Activated CD4-positive, alpha-beta memory T cell treated with anti-CD3 and anti-CD28 coated beads, Interleukin-2, amount 10 ng/mL, durations not matched to agents 7 days and 5 days (primary cell): ENCODE measurements at regions not wholly inside any gene's neighbourhood (a gene's known extent, or its start where the extent isn't known, plus 50 kb on each side); places are given as distances from the start of the nearest gene placed in this dataset.
"Not testable (repeated sequence)": the region's sequence is repeated elsewhere in the genome, so short reads cannot be mapped to it uniquely, and the experiment has no call there.

Source experiments
- CTCF ChIA-PET: fragments of 350-600 bp; sonication (Branson Sonifier 250); formaldehyde crosslinking; loops from one replicate; lab custom pipeline; 2021; ENCODE audit warnings: antibody characterized with exemption, inconsistent platforms; lab: Charles Lee
- POLR2A ChIA-PET: fragments of 350-600 bp; sonication (Branson Sonifier 250); formaldehyde crosslinking; loops from one replicate; lab custom pipeline; 2021; ENCODE audit warnings: antibody characterized with exemption; lab: Charles Lee
- DNase-seq: peaks from one replicate; pipeline ENCODE4 v3.0.0-alpha.2; 2020
- H3K27ac Mint-ChIP-seq: one replicate; pipeline ENCODE4 v1.8.0; 2021; ENCODE audit warnings: mild to moderate bottlenecking, mixed read lengths
- H3K27me3 Mint-ChIP-seq: one replicate; pipeline ENCODE4 v1.8.0; 2021; ENCODE audit warnings: mixed read lengths
- H3K36me3 Mint-ChIP-seq: one replicate; pipeline ENCODE4 v1.8.0; 2021; ENCODE audit warnings: low read depth, mixed read lengths
- H3K4me1 Mint-ChIP-seq: one replicate; pipeline ENCODE4 v1.8.0; 2021; ENCODE audit warnings: mixed read lengths
- H3K4me3 Mint-ChIP-seq: one replicate; pipeline ENCODE4 v1.8.0; 2021; ENCODE audit warnings: mild to moderate bottlenecking, mixed read lengths
- H3K9me3 Mint-ChIP-seq: one replicate; pipeline ENCODE4 v1.8.0; 2021; ENCODE audit warnings: mixed read lengths

DNA sequence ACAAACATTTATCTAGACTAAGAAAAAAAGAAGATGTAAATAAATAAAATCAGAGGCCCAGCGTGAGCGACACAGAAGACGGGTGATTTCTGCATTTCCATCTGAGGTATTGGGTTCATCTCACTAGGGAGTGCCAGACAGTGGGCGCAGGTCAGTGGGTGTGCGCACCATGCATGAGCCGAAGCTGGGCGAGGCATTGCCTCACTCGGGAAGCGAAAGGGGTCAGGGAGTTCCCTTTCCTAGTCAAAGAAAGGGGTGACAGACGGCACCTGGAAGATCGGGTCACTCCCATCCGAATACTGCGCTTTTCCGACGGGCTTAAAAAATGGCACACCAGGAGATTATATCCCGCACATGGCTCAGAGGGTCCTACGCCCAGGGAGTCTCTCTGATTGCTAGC lies 79.5 kb upstream of the ABCD2 start:
- DNase-seq, H3K4me1 Mint-ChIP-seq, H3K27me3 Mint-ChIP-seq, H3K4me3 Mint-ChIP-seq, H3K36me3 Mint-ChIP-seq, H3K27ac Mint-ChIP-seq, H3K9me3 Mint-ChIP-seq, CTCF ChIA-PET, POLR2A ChIA-PET: not testable (repeated sequence)

DNA sequence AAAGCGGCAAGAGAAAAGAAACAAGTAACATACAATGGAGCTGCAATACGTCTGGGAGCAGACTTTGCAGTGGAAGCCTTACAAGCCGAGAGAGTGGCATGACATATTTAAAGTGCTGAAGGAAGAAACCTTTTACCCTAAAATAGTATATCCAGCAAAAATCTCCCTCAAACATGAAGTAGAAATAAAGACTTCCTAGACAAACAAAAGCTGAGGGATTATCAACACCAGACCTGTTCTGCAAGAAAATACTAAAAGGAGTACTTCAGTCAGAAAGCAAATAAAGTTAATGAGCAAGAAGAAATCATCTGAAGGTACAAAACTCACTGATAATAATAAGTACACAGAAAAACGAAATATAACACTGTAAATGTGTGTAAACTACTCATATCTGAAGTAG lies 77.5 kb upstream of the ABCD2 start:
- ChIA-PET CTCF (no interaction called here), POLR2A (no interaction called here)
- Mint-ChIP-seq H3K27me3 (peaks cover 8% of the 10 kb centered on the region), H3K4me3 (no peak overlapping the region), H3K36me3 (no peaks in the 10 kb centered on the region), H3K4me1 (no peaks in the 10 kb centered on the region), H3K9me3 (peaks cover 3% of the 10 kb centered on the region), H3K27ac (no peak overlapping the region)
- DNase-seq: no peak

DNA sequence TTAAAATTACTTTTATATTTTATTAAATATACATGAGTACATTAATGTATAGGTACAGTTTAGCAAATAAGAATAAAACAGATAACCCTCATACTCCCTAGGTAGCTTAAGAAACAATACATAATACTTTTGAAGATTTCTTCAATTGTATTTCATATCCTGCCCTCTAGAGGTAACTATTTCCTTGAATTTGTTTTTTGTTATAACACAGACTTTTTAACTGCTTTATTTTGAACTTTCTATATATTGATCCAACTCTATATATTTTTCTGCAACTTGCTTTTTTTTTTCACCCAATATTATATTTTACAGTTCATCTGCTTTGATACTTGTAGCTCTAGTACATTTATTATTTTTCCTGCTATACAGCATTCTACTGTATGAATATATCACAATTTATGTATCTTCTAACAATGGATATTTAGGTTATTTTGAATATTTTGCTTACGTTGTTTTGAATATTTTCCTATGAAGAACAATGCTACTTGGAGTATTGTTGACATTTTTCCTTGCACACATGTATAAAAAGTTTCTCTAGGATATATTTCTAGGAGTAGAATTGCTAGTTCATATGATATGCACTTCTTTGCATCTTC lies 72.8 kb upstream of the ABCD2 start:
- Mint-ChIP-seq H3K27ac (no peak overlapping the region), H3K4me3 (no peak overlapping the region), H3K9me3 (no peaks in the 10 kb centered on the region), H3K4me1 (peaks cover under 1% of the 10 kb centered on the region), H3K36me3 (no peaks in the 10 kb centered on the region), H3K27me3 (peaks cover 2% of the 10 kb centered on the region)
- CTCF ChIA-PET: interaction anchor here (0.7 to 2.2 kb wide), 7 partner anchors 9 to 324 kb away, joined by 3 to 14 read pairs (median 5); partner anchors contain the start of gene ABCD2
- POLR2A ChIA-PET: interaction anchor here (1.9 kb wide), 1 partner anchor 72 kb away, joined by 20 read pairs; the partner anchor contains the start of gene ABCD2
- DNase-seq: no peak

DNA sequence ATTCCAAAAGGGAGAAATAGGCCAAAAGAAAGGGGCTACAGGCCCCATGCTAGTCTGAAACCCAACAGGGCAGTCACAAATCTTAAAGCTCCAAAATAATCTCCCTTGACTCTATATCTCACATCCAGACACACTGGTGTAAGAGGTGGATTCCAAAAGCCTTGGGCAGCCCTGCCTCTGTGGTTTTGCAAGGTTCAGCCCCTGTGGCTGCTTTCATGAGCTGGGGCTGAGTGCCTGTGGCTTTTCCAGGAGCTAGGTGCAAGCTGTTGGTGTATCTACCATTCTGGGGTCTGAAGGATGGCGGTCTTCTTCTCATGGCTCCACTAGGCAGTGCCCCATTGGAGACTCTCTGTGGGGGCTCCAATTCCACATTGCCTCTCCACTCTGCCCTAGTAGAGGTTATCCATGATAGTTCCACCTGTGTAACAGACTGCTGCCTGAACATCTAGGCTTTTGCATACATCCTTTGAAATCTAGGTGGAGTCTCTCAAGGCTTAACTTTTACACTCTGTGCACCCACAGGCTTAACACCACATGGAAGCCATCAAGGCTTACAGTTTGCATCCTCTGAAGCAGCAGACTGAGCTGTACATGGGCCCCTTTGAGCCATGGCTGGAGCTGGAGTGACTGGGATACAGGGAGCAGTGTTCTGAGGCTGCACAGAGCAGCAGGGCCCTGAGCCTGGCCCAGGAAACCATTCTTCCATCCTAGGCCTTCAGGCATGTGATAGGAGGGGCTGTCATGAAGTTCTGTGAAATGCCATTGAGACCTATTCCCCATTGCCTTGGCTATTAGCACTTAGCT lies 66.5 kb upstream of the ABCD2 start:
- H3K27ac Mint-ChIP-seq: peak overlapping the region; percentile 72
- DNase-seq: peak; percentile 63
- no peaks in the 10 kb centered on the region for H3K27me3 Mint-ChIP-seq
- ChIA-PET POLR2A (interaction anchor here (1.0 to 4.7 kb wide), 3 partner anchors 16 to 69 kb away, joined by 3 to 64 read pairs (median 3); partner anchors contain the start of gene ABCD2), CTCF (no interaction called here)
- H3K4me3 Mint-ChIP-seq: no peak overlapping the region
- H3K4me1 Mint-ChIP-seq: peaks cover 41% of the 10 kb centered on the region
- H3K36me3 Mint-ChIP-seq: peaks cover 7% of the 10 kb centered on the region
- H3K9me3 Mint-ChIP-seq: peaks cover 3% of the 10 kb centered on the region

DNA sequence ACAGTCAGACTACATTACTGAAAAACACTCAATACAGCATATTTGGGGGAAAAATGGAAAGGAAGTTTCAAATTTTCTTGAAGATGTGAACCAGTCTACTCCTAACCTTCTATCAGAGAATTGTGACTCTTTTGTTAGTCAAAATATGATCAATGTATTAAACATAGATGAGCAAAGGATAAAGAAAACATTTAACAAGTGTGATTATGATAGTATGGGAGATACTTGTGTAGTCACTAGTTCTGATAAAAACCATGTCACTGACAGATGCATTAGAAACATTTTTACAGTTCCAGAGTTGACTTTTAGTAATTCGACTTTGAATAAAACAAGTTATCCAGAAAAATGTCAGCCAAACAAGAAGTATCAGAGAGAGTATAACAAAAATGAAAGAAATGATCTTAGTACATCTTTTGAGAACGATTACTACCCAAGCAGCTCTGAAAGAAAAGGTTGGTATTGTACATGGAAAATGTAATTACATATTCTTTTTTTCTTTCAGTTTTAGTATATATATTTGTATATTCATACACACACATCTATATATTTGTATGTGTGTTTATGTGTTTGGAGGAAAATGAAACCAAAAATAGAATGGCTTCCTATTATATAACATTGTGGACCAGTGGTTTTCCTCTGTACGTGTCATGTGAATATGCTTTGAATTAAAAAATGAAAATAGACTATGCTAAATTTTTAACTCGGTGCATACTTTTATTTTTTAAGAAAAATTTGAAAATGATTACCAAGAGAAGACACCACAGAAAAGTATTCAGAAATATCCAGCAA lies 63.3 kb upstream of the ABCD2 start:
- Mint-ChIP-seq H3K4me3 (peak overlapping the region; percentile 73), H3K36me3 (peaks cover 23% of the 10 kb centered on the region), H3K4me1 (peaks cover 41% of the 10 kb centered on the region), H3K27ac (peak overlapping the region; percentile 81), H3K9me3 (peaks cover 21% of the 10 kb centered on the region), H3K27me3 (peaks cover 4% of the 10 kb centered on the region)
- POLR2A ChIA-PET: interaction anchor here (1.2 to 4.7 kb wide), 3 partner anchors 55 to 239 kb away, joined by 3 to 64 read pairs (median 3); partner anchors contain the start of gene ABCD2
- CTCF ChIA-PET: interaction anchor here (1.3 to 2.4 kb wide), 3 partner anchors 9 to 63 kb away, joined by 3 to 17 read pairs (median 5); partner anchors contain the start of gene ABCD2
- no peak for DNase-seq

DNA sequence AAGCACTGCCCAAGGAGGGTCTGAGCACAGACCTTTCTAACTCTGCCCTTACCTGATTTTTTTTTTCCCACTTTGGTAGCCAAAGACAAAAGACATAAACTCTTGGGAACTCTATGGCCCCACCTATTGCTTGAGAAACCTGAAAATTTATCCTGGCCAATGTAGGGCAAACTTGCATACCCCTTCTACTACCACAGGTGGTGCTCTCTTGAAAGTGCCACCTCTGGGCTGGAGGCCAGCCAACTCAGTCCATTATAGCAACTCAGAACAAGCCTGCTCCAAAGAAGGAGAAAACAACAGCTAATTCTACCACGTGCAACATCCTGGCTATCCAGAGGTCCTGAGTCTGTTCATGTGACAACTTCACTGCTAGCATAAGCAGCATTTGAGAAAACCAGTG lies 55.7 kb upstream of the ABCD2 start:
- POLR2A ChIA-PET: interaction anchor here (0.6 kb wide), 1 partner anchor 56 kb away, joined by 3 read pairs; the partner anchor contains the start of gene ABCD2
- H3K9me3 Mint-ChIP-seq: peaks cover 35% of the 10 kb centered on the region
- H3K27me3 Mint-ChIP-seq: peaks cover 6% of the 10 kb centered on the region
- H3K36me3 Mint-ChIP-seq: peaks cover 50% of the 10 kb centered on the region
- CTCF ChIA-PET: no interaction called here
- H3K27ac Mint-ChIP-seq: no peak overlapping the region
- H3K4me1 Mint-ChIP-seq: peaks cover 33% of the 10 kb centered on the region
- no peak overlapping the region for H3K4me3 Mint-ChIP-seq
- DNase-seq: no peak

DNA sequence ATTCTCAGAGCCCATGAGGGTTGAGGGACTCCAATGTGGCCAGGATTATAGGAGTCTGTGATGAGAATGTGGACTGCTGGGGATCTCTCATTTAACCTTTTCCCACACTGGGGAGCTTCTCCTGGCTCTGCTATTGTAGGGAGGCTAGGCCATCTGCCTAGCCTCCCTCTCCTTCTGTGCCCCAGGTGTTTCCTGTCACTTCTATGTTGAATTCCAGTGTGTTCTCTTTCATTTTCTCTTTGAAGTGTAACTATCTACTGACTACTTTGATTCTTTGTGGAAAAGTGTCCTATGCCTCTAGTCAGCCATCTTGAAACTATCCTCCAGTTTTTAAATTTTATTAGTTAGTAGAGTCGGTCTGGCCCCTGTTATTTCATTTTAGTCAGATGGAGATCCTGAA lies 53.4 kb upstream of the ABCD2 start:
- Mint-ChIP-seq H3K9me3 (peaks cover 26% of the 10 kb centered on the region), H3K36me3 (peaks cover 46% of the 10 kb centered on the region), H3K27ac (no peak overlapping the region), H3K4me3 (no peak overlapping the region), H3K27me3 (peaks cover 3% of the 10 kb centered on the region), H3K4me1 (peaks cover 50% of the 10 kb centered on the region)
- CTCF ChIA-PET: interaction anchor here (1.6 kb wide), 1 partner anchor 51 kb away, joined by 3 read pairs; no protein-coding TSS in a partner anchor
- no peak for DNase-seq
- POLR2A ChIA-PET: no interaction called here

DNA sequence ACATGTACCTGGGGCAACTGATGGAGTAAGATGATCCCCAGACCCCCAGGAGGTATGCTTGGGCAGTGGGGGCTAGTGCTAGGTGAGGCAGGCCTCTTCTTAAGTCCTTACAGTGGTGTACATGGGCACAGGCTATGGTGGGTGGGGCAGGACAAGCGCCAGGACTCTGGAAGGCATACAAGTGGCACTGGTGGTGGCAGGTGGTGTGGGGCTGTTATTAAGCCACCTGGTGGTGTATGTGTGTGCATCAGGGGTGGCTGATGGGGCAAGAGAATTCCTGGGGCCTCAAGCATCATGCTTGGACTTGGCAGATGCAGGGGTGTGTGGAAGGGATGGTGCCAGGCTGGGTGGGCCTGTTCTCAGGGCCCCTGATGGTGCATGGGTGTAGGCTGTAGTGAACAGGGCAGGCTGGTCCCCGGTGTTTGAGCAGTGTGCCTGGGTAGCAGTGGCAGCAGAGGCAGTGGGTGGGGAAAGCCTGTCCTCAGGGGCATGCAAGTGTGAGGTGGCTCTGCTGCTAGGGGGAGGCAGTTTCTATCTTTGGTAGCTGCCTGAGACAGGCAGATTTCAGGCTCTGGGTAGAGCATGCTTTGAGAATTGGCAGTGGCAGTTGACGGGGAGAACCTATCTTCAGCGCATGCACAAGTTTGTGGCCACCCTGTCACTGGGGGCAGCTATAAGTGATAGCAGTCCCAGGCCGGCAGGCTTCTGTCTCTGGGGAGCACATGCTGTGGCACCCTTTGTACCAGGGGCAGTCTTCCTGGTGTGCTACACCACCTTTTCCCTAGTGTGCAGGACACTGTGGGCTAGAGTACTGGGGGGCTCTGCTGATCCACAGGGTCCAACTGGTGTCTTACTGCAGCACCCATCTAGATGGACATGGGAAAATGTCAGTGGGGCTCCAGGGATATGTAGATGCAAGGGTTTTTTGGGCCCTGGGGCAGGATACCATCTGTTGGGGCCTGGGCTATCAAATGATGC lies 52.6 kb upstream of the ABCD2 start:
- DNase-seq: no peak
- POLR2A ChIA-PET: no interaction called here
- Mint-ChIP-seq H3K27me3 (no peaks in the 10 kb centered on the region), H3K4me1 (peaks cover 48% of the 10 kb centered on the region), H3K9me3 (peaks cover 29% of the 10 kb centered on the region), H3K36me3 (peaks cover 49% of the 10 kb centered on the region), H3K27ac (no peak overlapping the region), H3K4me3 (no peak overlapping the region)
- CTCF ChIA-PET: no interaction called here

DNA sequence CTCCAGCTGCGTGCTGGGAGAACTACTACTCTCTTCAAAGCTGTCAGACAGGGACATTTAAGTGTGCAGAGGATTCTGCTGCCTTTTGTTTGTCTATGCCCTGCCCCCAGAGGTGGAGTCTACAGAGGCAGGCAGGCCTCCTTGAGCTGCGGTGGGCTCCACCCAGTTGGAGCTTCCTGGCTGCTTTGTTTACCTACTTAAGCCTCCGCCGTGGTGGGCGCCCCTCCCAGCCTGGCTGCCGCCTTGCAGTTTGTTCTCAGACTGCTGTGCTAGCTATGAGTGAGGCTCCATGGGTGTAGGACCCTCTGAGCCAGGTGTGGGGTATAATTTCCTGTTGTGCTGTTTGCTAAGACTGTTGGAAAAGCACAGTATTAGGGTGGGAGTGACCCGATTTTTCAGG lies 49.9 kb upstream of the ABCD2 start:
- not testable (repeated sequence) for H3K4me3 Mint-ChIP-seq, H3K27me3 Mint-ChIP-seq
- peaks cover 46% of the 10 kb centered on the region for H3K4me1 Mint-ChIP-seq
- H3K27ac Mint-ChIP-seq: peak overlapping the region; percentile 51
- peaks cover 32% of the 10 kb centered on the region for H3K9me3 Mint-ChIP-seq
- DNase-seq: peak; percentile 74
- H3K36me3 Mint-ChIP-seq: peaks cover 51% of the 10 kb centered on the region
- ChIA-PET CTCF (interaction anchor here (1.3 to 2.5 kb wide), 6 partner anchors 14 to 50 kb away, joined by 3 to 8 read pairs (median 6); partner anchors contain the start of gene ABCD2), POLR2A (interaction anchor here (0.8 to 4.0 kb wide), 7 partner anchors 15 to 53 kb away, joined by 3 to 35 read pairs (median 5); partner anchors contain the start of gene ABCD2)
